Endothelial cell (in vitro differentiated cells): ENCODE measurements at regions not wholly inside any gene's neighbourhood (a gene's known extent, or its start where the extent isn't known, plus 50 kb on each side); places are given as distances from the start of the nearest gene placed in this dataset.

Source experiments
- DNase-seq: peaks from one replicate; pipeline ENCODE4 v3.0.0; 2021; ENCODE audit warnings: low spot score
- H3K27ac Mint-ChIP-seq: one replicate; pipeline ENCODE4 v1.8.0; 2021; ENCODE audit warnings: mixed read lengths, inconsistent platforms; ENCODE audit not compliant: unreplicated experiment
- H3K27me3 Mint-ChIP-seq: one replicate; pipeline ENCODE4 v1.8.0; 2021; ENCODE audit warnings: mild to moderate bottlenecking, moderate library complexity, mixed read lengths, inconsistent platforms; ENCODE audit not compliant: unreplicated experiment
- H3K36me3 Mint-ChIP-seq: one replicate; pipeline ENCODE4 v1.8.0; 2021; ENCODE audit warnings: mild to moderate bottlenecking, low read depth, mixed read lengths, inconsistent platforms; ENCODE audit not compliant: unreplicated experiment
- H3K4me1 Mint-ChIP-seq: one replicate; pipeline ENCODE4 v1.8.0; 2021; ENCODE audit warnings: mild to moderate bottlenecking, mixed read lengths, inconsistent platforms; ENCODE audit not compliant: unreplicated experiment
- H3K4me3 Mint-ChIP-seq: one replicate; pipeline ENCODE4 v1.8.0; 2021; ENCODE audit warnings: mild to moderate bottlenecking, mixed read lengths, inconsistent platforms; ENCODE audit not compliant: unreplicated experiment
- H3K9me3 Mint-ChIP-seq: one replicate; pipeline ENCODE4 v1.8.0; 2021; ENCODE audit warnings: mixed read lengths, inconsistent platforms; ENCODE audit not compliant: unreplicated experiment
- CTCF ChIP-seq: fragments of 200-600 bp; sonication (generic); IDR thresholded peaks from one replicate; pipeline ENCODE4 v1.5.0; 2021; ENCODE audit warnings: antibody characterized with exemption; ENCODE audit not compliant: unreplicated experiment

GRCh38 chr11:115007851-115008250 is 329.5 kb downstream of the NXPE2 start:
- no peaks in the 10 kb centered on the region for H3K9me3 Mint-ChIP-seq
- H3K36me3 Mint-ChIP-seq: no peaks in the 10 kb centered on the region
- no peak overlapping the region for H3K4me3 Mint-ChIP-seq
- H3K27ac Mint-ChIP-seq: no peak overlapping the region
- H3K27me3 Mint-ChIP-seq: no peaks in the 10 kb centered on the region
- no peak for TF ChIP-seq CTCF
- DNase-seq: no peak
- H3K4me1 Mint-ChIP-seq: no peaks in the 10 kb centered on the region

GRCh38 chr11:115008799-115009198 is 330.5 kb downstream of the NXPE2 start:
- no peak for TF ChIP-seq CTCF
- no peak overlapping the region for H3K4me3 Mint-ChIP-seq
- no peak overlapping the region for H3K27ac Mint-ChIP-seq
- no peaks in the 10 kb centered on the region for H3K9me3 Mint-ChIP-seq
- H3K27me3 Mint-ChIP-seq: no peaks in the 10 kb centered on the region
- DNase-seq: no peak
- no peaks in the 10 kb centered on the region for H3K36me3 Mint-ChIP-seq
- H3K4me1 Mint-ChIP-seq: no peaks in the 10 kb centered on the region

- Mint-ChIP-seq H3K27me3 (no peaks in the 10 kb centered on the region), H3K9me3 (peaks cover 5% of the 10 kb centered on the region), H3K27ac (no peak overlapping the region), H3K36me3 (no peaks in the 10 kb centered on the region), H3K4me3 (no peak overlapping the region), H3K4me1 (no peaks in the 10 kb centered on the region)
- no peak for DNase-seq
- TF ChIP-seq CTCF: no peak
These were observed 339.2 kb downstream of the NXPE2 start for GRCh38 chr11:115017529-115017928.

GRCh38 chr11:115030166-115030565 is 351.8 kb downstream of the NXPE2 start:
- no peak for TF ChIP-seq CTCF
- H3K9me3 Mint-ChIP-seq: no peaks in the 10 kb centered on the region
- no peaks in the 10 kb centered on the region for H3K36me3 Mint-ChIP-seq
- H3K27ac Mint-ChIP-seq: no peak overlapping the region
- H3K4me3 Mint-ChIP-seq: no peak overlapping the region
- H3K27me3 Mint-ChIP-seq: no peaks in the 10 kb centered on the region
- no peak for DNase-seq
- peaks cover 12% of the 10 kb centered on the region for H3K4me1 Mint-ChIP-seq

GRCh38 chr11:115036406-115037180 is 358.3 kb downstream of the NXPE2 start:
- Mint-ChIP-seq H3K36me3 (no peaks in the 10 kb centered on the region), H3K9me3 (no peaks in the 10 kb centered on the region), H3K27me3 (no peaks in the 10 kb centered on the region), H3K4me3 (no peak overlapping the region), H3K4me1 (no peaks in the 10 kb centered on the region), H3K27ac (no peak overlapping the region)
- no peak for TF ChIP-seq CTCF
- no peak for DNase-seq
